HG03442 (cell line): ENCODE measurements at regions not wholly inside any gene's neighbourhood (a gene's known extent, or its start where the extent isn't known, plus 50 kb on each side); places are given as distances from the start of the nearest gene placed in this dataset.

ENCODE experiments used
- ATAC-seq: cut with Tn5 transposase; IDR thresholded peaks from one replicate; pipeline ENCODE4 v1.9.1; 2021; ENCODE audit warnings: mild to moderate bottlenecking, moderate library complexity; ENCODE audit not compliant: unreplicated experiment

GRCh38 chr7:24510759-24511158, 62.5 kb upstream of the PALS2 start:
- no peak for ATAC-seq

- ATAC-seq = no peak
These were observed 56.1 kb upstream of the PALS2 start for GRCh38 chr7:24517166-24517565.

- no peak for ATAC-seq
These were observed 51.2 kb upstream of the PALS2 start for GRCh38 chr7:24521917-24522623.
